Liver (tissue), 8 donors: ENCODE measurements at regions not wholly inside any gene's neighbourhood (a gene's known extent, or its start where the extent isn't known, plus 50 kb on each side); places are given as distances from the start of the nearest gene placed in this dataset.

Experiments used
- DNase-seq: peaks from one replicate; pipeline ENCODE4 v3.0.0-alpha.2; 2017; ENCODE audit warnings: low spot score
- H3K27ac ChIP-seq, 2 donors: one replicate each; pipeline ENCODE4 v1.7.0; 2013; ENCODE audit warnings: inconsistent platforms in 2 of 2, low read length in 2 of 2, control low read depth in 1 of 2, low read depth in 1 of 2, mild to moderate bottlenecking in 1 of 2
- H3K27me3 ChIP-seq, 4 donors: one replicate each; pipeline versions ENCODE4 v1.6.1 to v1.7.0; 2013; ENCODE audit warnings: low read length in 3 of 4, inconsistent platforms in 1 of 4, mild to moderate bottlenecking in 1 of 4, moderate library complexity in 1 of 4; ENCODE audit not compliant: control insufficient read depth in 4 of 4, insufficient read depth in 4 of 4
- H3K36me3 ChIP-seq, 4 donors: one replicate each; pipeline versions ENCODE4 v1.6.1 to v1.7.0; 2013; ENCODE audit warnings: low read length in 3 of 4, mild to moderate bottlenecking in 3 of 4, low read depth in 1 of 4, moderate library complexity in 1 of 4; ENCODE audit not compliant: control insufficient read depth in 4 of 4, insufficient read depth in 3 of 4
- H3K4me1 ChIP-seq, 4 donors: one replicate each; pipeline versions ENCODE4 v1.6.1 to v1.7.0; 2013; ENCODE audit warnings: low read length in 3 of 4, mild to moderate bottlenecking in 3 of 4, moderate library complexity in 1 of 4; ENCODE audit not compliant: control insufficient read depth in 4 of 4, insufficient read depth in 4 of 4
- H3K4me3 ChIP-seq, 3 donors: one replicate each; pipeline versions ENCODE4 v1.6.1 to v1.7.0; 2013; ENCODE audit warnings: low read length in 3 of 3, control low read depth in 1 of 3, low read depth in 1 of 3, mild to moderate bottlenecking in 1 of 3
- H3K9ac ChIP-seq, 2 donors: one replicate each; pipeline ENCODE4 v1.7.0; 2013; ENCODE audit warnings: low read length in 2 of 2, mild to moderate bottlenecking in 2 of 2, moderate library complexity in 2 of 2, control low read depth in 1 of 2, low read depth in 1 of 2
- H3K9me3 ChIP-seq, 4 donors: one replicate each; pipeline versions ENCODE4 v1.6.1 to v1.7.0; 2013; ENCODE audit warnings: low read length in 3 of 4; ENCODE audit not compliant: control insufficient read depth in 4 of 4
- CTCF ChIP-seq: fragments of 150-350 bp; IDR thresholded peaks from 2 replicates; pipeline ENCODE4 v1.5.1; 2017; ENCODE audit warnings: improper control_type of control experiment, low read depth, low read length; ENCODE audit not compliant: missing input control
- EGR1 ChIP-seq, 2 donors: IDR thresholded peaks; 2 replicates each; pipeline ENCODE4 v1.6.1; 2016 to 2018; ENCODE audit warnings: antibody characterized with exemption in 2 of 2, low read depth in 2 of 2
- FOXA1 ChIP-seq: IDR thresholded peaks from 2 replicates; pipeline ENCODE4 v1.6.1; 2016; ENCODE audit warnings: antibody characterized with exemption
- FOXA2 ChIP-seq: IDR thresholded peaks from 2 replicates; pipeline ENCODE4 v1.6.1; 2016; ENCODE audit warnings: antibody characterized with exemption
- GABPA ChIP-seq, 2 donors: IDR thresholded peaks in 1 of 2; conservative IDR thresholded peaks in 1 of 2; 2 replicates each; pipeline ENCODE4 v1.6.1; 2016; ENCODE audit warnings: antibody characterized with exemption in 2 of 2, mild to moderate bottlenecking in 1 of 2, moderate library complexity in 1 of 2
- HNF4A ChIP-seq, 2 donors: conservative IDR thresholded peaks; 2 replicates each; pipeline ENCODE4 v1.6.1; 2016; ENCODE audit warnings: antibody characterized with exemption in 2 of 2, mild to moderate bottlenecking in 2 of 2
- HNF4G ChIP-seq: IDR thresholded peaks from 2 replicates; pipeline ENCODE4 v1.6.1; 2016; ENCODE audit warnings: antibody characterized with exemption
- JUND ChIP-seq, 2 donors: IDR thresholded peaks; 2 replicates each; pipeline ENCODE4 v1.6.1; 2016; ENCODE audit warnings: antibody characterized with exemption in 2 of 2
- MAX ChIP-seq: IDR thresholded peaks from 2 replicates; pipeline ENCODE4 v1.6.1; 2016; ENCODE audit warnings: antibody characterized with exemption
- NR2F2 ChIP-seq: IDR thresholded peaks from 2 replicates; pipeline ENCODE4 v1.6.1; 2016; ENCODE audit warnings: antibody characterized with exemption
- RXRA ChIP-seq, 2 donors: IDR thresholded peaks; 2 replicates each; pipeline ENCODE4 v1.6.1; 2017 to 2018; ENCODE audit warnings: antibody characterized with exemption in 2 of 2, mild to moderate bottlenecking in 1 of 2
- SP1 ChIP-seq: IDR thresholded peaks from 2 replicates; pipeline ENCODE4 v1.6.1; 2018; ENCODE audit warnings: antibody characterized with exemption, mild to moderate bottlenecking
- TAF1 ChIP-seq: conservative IDR thresholded peaks from 2 replicates; pipeline ENCODE4 v1.6.1; 2016; ENCODE audit warnings: antibody characterized with exemption, mild to moderate bottlenecking
- YY1 ChIP-seq: IDR thresholded peaks from 2 replicates; pipeline ENCODE4 v1.6.1; 2016; ENCODE audit warnings: antibody characterized with exemption, mild to moderate bottlenecking
- ZBTB33 ChIP-seq: IDR thresholded peaks from 2 replicates; pipeline ENCODE4 v1.6.1; 2016; ENCODE audit warnings: antibody characterized with exemption
- WGBS: extraction: QIAGEN DNeasy Blood & Tissue Kit; methylation state at CpG from one replicate; pipeline ENCODE4 v1.1.7; 2013; 5-methylcytosine and 5-hydroxymethylcytosine counted together
- TF ChIP-seq, protein P1 (sequence below): IDR thresholded peaks from 2 replicates; pipeline ENCODE4 v1.6.1; 2016; ENCODE audit warnings: antibody characterized with exemption
- donor health status: healthy.
- donor health status: healthy.
- donor health status: healthy.
- donor health status: healthy.
- donor health status: healthy.

- TF ChIP-seq CTCF: no peak
- no peak for TF ChIP-seq HNF4G
- no peak for TF ChIP-seq MAX
- TF ChIP-seq HNF4A (conservative IDR thresholded peaks at IDR 0.05): no peak
- no peak for TF ChIP-seq GABPA (IDR thresholded peaks at IDR 0.05 in 1 of 2, conservative IDR thresholded peaks at IDR 0.05 in 1 of 2)
- TF ChIP-seq FOXA1: no peak
- TF ChIP-seq RXRA (IDR thresholded peaks at IDR 0.05): no peak
- TF ChIP-seq SP1: no peak
- TF ChIP-seq TAF1: no peak
Measured at GRCh38 chr1:208559597-208560329, 315.6 kb upstream of the PLXNA2 start (continued).

GRCh38 chr1:208562151-208562960, 318.2 kb upstream of the PLXNA2 start:
- 73% methylated on average over 3 of the region's 3 CpGs for WGBS
- Histone ChIP-seq H3K27ac (no peak overlapping the region), H3K36me3 (no peaks in the 10 kb centered on the region), H3K4me3 (no peak overlapping the region), H3K9ac (no peak overlapping the region), H3K4me1 (no peaks in the 10 kb centered on the region), H3K9me3 (no peaks in the 10 kb centered on the region), H3K27me3 (no peaks in the 10 kb centered on the region)
- TF ChIP-seq JUND (IDR thresholded peaks at IDR 0.05): no peak
- no peak for TF ChIP-seq GABPA (IDR thresholded peaks at IDR 0.05 in 1 of 2, conservative IDR thresholded peaks at IDR 0.05 in 1 of 2)
- TF ChIP-seq SP1: no peak
- TF ChIP-seq ZBTB33: no peak
- no peak for TF ChIP-seq CTCF
- no peak for TF ChIP-seq RXRA (IDR thresholded peaks at IDR 0.05)
- TF ChIP-seq, protein P1, sequence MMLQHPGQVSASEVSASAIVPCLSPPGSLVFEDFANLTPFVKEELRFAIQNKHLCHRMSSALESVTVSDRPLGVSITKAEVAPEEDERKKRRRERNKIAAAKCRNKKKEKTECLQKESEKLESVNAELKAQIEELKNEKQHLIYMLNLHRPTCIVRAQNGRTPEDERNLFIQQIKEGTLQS: no peak
- no peak for TF ChIP-seq NR2F2
- TF ChIP-seq YY1: no peak
- TF ChIP-seq HNF4G: no peak
- no peak for TF ChIP-seq FOXA2
- no peak for TF ChIP-seq TAF1
- no peak for TF ChIP-seq HNF4A (conservative IDR thresholded peaks at IDR 0.05)
- no peak for TF ChIP-seq EGR1 (IDR thresholded peaks at IDR 0.05; ENCODE audit: low read depth in 2 of 2)
- DNase-seq: no peak
